Natural killer cell (primary cell): ENCODE measurements at regions not wholly inside any gene's neighbourhood (a gene's known extent, or its start where the extent isn't known, plus 50 kb on each side); places are given as distances from the start of the nearest gene placed in this dataset.

ENCODE experiments used
- ATAC-seq, 3 donors: fragments of 150-1000 bp in 2 of 3; fragments of 200-7000 bp in 1 of 3; cut with Tn5 transposase; 1 replicate in 1 of 3; 2 replicates in 2 of 3; pipeline ENCODE4 v1.10.0; 2021; ENCODE audit warnings: mild to moderate bottlenecking in 2 of 3, moderate library complexity in 2 of 3
- DNase-seq, 2 donors: peaks; one replicate each; pipeline versions ENCODE4 v3.0.0 to v3.0.0-alpha.2; 2013 to 2021; ENCODE audit warnings: mixed read lengths in 1 of 2
- H3K27ac ChIP-seq: one replicate; pipeline ENCODE4 v1.5.1; 2013; ENCODE audit warnings: mild to moderate bottlenecking, low read length
- H3K27me3 ChIP-seq: one replicate; pipeline ENCODE4 v1.6.1; 2013; ENCODE audit warnings: low read length; ENCODE audit not compliant: control insufficient read depth, insufficient read depth
- H3K36me3 ChIP-seq: one replicate; pipeline ENCODE4 v1.6.1; 2013; ENCODE audit warnings: low read length; ENCODE audit not compliant: control insufficient read depth, insufficient read depth
- H3K4me1 ChIP-seq: one replicate; pipeline ENCODE4 v1.6.1; 2013; ENCODE audit warnings: low read length; ENCODE audit not compliant: control insufficient read depth, insufficient read depth
- H3K4me3 ChIP-seq: one replicate; pipeline ENCODE4 v1.5.1; 2013; ENCODE audit warnings: low read length
- H3K9me3 ChIP-seq: one replicate; pipeline ENCODE4 v1.6.1; 2013; ENCODE audit warnings: low read length; ENCODE audit not compliant: control insufficient read depth, insufficient read depth
- H3K27ac Mint-ChIP-seq, 2 donors: one replicate each; pipeline ENCODE4 v1.8.0; 2022; ENCODE audit warnings: mild to moderate bottlenecking in 2 of 2, mixed read lengths in 2 of 2, moderate library complexity in 1 of 2
- H3K27me3 Mint-ChIP-seq, 2 donors: one replicate each; pipeline ENCODE4 v1.8.0; 2022; ENCODE audit warnings: low read depth in 2 of 2, mixed read lengths in 2 of 2
- H3K36me3 Mint-ChIP-seq: one replicate; pipeline ENCODE4 v1.8.0; 2022; ENCODE audit warnings: mixed read lengths
- H3K4me1 Mint-ChIP-seq, 2 donors: one replicate each; pipeline ENCODE4 v1.8.0; 2022; ENCODE audit warnings: mixed read lengths in 2 of 2
- H3K4me3 Mint-ChIP-seq: one replicate; pipeline ENCODE4 v1.8.0; 2022; ENCODE audit warnings: mild to moderate bottlenecking, moderate library complexity, mixed read lengths
- H3K9me3 Mint-ChIP-seq, 2 donors: one replicate each; pipeline ENCODE4 v1.8.0; 2022; ENCODE audit warnings: mixed read lengths in 2 of 2
- CTCF ChIP-seq: fragments of 200-600 bp; IDR thresholded peaks from one replicate; pipeline ENCODE4 v1.8.0; 2022; ENCODE audit warnings: antibody characterized with exemption
- WGBS: methylation state at CpG from one replicate; pipeline ENCODE4 v1.1.7; 2013; ENCODE audit warnings: missing lambda C conversion rate; ENCODE audit not compliant: insufficient coverage; 5-methylcytosine and 5-hydroxymethylcytosine counted together
- intact Hi-C: fragments of 100-400 bp; cut with micrococcal nuclease; formaldehyde crosslinking; loops from one replicate; pipeline ENCODE4 v1.14.2; 2022

DNA sequence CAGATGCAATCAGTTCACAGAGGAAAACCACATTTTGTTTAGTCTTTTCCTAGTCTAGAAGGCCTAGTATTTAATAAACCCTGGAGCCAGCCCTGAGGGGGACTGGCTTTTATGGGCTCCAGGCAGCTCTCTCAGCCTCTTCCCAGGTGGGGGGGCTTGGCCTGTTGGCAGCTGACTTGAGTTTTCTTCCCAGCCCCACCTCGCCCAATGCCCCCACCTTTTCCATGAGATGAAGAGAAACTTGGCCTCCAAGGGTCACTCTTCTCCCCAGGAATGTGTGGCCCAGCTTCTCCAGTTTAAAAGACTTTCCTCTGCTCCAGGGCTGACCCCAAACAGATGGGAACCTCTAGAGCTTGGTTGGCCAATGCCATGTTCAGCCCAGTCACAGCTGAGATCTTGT is 196.1 kb downstream of the BMP7 start:
- DNase-seq, result no peak
- Mint-ChIP-seq H3K36me3 (no peaks in the 10 kb centered on the region), H3K4me1 (no peaks in the 10 kb centered on the region), H3K4me3 (no peak overlapping the region), H3K9me3 (no peaks in the 10 kb centered on the region), H3K27ac (no peak overlapping the region), H3K27me3 (peaks cover 28 to 57% of the 10 kb centered on the region in 2 donors)
- 70% methylated on average over 1 of the region's 1 CpG for WGBS
- Histone ChIP-seq H3K27ac (no peak overlapping the region), H3K9me3 (no peaks in the 10 kb centered on the region), H3K36me3 (no peaks in the 10 kb centered on the region), H3K4me3 (no peak overlapping the region), H3K4me1 (no peaks in the 10 kb centered on the region), H3K27me3 (peaks cover 4% of the 10 kb centered on the region)
- no peak for TF ChIP-seq CTCF
- intact Hi-C loops, result no loop called here
- ATAC-seq, result no peak

DNA sequence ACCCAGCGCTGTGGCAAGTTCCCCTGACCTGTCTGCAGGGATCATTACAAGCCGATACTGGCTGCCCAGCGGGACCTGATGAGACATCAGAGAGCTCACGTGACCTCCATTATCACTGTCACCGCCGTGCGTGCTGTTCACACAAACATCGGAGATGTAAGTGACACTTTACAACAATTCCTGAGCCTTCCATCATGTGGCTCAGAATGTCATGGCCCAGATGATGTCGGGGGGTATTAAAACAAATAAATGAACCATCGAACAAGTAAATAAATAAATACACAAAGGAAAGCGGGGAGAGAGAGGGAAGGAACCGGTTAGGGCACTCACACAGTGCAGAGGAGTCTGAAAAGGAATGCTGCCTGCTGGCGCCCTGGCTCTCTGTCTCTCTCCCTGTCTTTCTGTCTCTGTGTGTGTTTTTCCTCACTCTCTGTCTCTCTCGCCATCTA is 195.1 kb downstream of the BMP7 start:
- 10% methylated on average over 12 of the region's 14 CpGs for WGBS
- Histone ChIP-seq H3K9me3 (no peaks in the 10 kb centered on the region), H3K4me1 (no peaks in the 10 kb centered on the region), H3K4me3 (no peak overlapping the region), H3K27ac (no peak overlapping the region), H3K27me3 (peaks cover 4% of the 10 kb centered on the region), H3K36me3 (no peaks in the 10 kb centered on the region)
- intact Hi-C loops, result no loop called here
- no peak overlapping the region for H3K27ac Mint-ChIP-seq
- H3K4me1 Mint-ChIP-seq, result no peaks in the 10 kb centered on the region
- ATAC-seq (peak in 1 of 3 donors; percentile 19), DNase-seq (no peak)
- TF ChIP-seq CTCF, result no peak
- peaks cover 26 to 47% of the 10 kb centered on the region in 2 donors for H3K27me3 Mint-ChIP-seq
- H3K9me3 Mint-ChIP-seq, result no peaks in the 10 kb centered on the region
- H3K4me3 Mint-ChIP-seq, result no peak overlapping the region
- no peaks in the 10 kb centered on the region for H3K36me3 Mint-ChIP-seq

DNA sequence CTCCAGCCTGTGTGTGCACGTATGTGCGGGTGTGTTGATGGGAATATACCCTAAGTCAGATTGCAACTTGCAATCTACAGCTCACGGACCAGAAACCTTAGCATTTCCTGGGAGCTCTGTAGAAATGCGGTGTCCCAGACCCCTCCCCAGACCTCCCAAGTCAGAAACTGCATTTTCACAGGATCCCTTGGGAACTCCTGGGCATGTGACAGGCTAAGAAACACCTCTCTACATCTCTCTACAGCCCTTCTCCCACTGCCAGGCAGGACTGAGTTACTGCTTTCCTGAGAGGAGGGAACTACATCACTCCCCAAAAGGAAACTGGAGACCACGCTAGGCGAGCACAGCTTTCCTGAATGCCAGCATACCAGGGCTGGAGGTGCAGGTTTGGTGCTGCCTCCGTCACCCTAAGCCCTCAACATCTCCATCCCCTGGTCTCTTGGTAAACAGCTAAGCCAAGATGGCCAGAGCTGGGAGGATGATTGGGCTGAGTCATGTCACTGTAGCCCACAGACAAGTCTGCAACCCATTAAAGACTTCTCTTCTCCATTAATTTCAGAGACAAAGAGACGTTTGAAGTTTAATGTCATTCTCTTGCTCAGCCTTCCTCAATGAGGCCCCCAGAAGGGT is 194.4 kb downstream of the BMP7 start:
- Mint-ChIP-seq H3K9me3 (no peaks in the 10 kb centered on the region), H3K36me3 (no peaks in the 10 kb centered on the region), H3K4me3 (no peak overlapping the region), H3K27me3 (peaks cover 32 to 39% of the 10 kb centered on the region in 2 donors), H3K4me1 (no peaks in the 10 kb centered on the region), H3K27ac (no peak overlapping the region)
- TF ChIP-seq CTCF, result no peak
- no peaks in the 10 kb centered on the region for H3K4me1 ChIP-seq
- H3K36me3 ChIP-seq, result no peaks in the 10 kb centered on the region
- H3K4me3 ChIP-seq, result no peak overlapping the region
- ATAC-seq, result no peak
- peaks cover 4% of the 10 kb centered on the region for H3K27me3 ChIP-seq
- WGBS, result 19% methylated on average over 6 of the region's 8 CpGs
- no peaks in the 10 kb centered on the region for H3K9me3 ChIP-seq
- no peak for DNase-seq
- no peak overlapping the region for H3K27ac ChIP-seq
- intact Hi-C loops, result no loop called here

DNA sequence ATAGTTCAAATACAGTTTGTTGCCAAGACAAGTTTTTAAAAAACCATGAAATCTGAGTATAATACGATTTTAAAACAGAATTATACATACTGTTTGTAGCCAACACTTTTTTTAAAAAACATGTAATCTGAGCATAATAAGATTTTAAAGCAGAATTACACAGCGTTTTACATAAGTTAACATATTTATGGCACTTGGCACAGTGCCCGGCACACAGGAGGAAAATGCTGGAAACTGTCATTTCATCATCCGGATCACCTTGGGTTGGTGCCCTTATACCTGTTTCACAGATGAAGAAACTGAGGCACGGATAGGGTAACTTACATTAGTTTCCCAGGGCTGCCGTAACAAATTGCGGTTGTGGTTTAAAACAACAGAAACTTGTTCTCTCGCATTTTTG is 193.0 kb downstream of the BMP7 start:
- no peaks in the 10 kb centered on the region for H3K36me3 Mint-ChIP-seq
- Histone ChIP-seq H3K27me3 (peaks cover 4% of the 10 kb centered on the region), H3K36me3 (no peaks in the 10 kb centered on the region), H3K27ac (no peak overlapping the region), H3K9me3 (no peaks in the 10 kb centered on the region), H3K4me1 (no peaks in the 10 kb centered on the region), H3K4me3 (no peak overlapping the region)
- H3K27ac Mint-ChIP-seq, result no peak overlapping the region
- H3K9me3 Mint-ChIP-seq, result no peaks in the 10 kb centered on the region
- TF ChIP-seq CTCF, result no peak
- no peaks in the 10 kb centered on the region for H3K4me1 Mint-ChIP-seq
- no peak overlapping the region for H3K4me3 Mint-ChIP-seq
- peaks cover 30 to 31% of the 10 kb centered on the region in 2 donors for H3K27me3 Mint-ChIP-seq
- no peak for DNase-seq
- WGBS, result 71% methylated on average over 7 of the region's 8 CpGs
- intact Hi-C loops, result no loop called here
- no peak for ATAC-seq
